ENCODE measurements at regions not wholly inside any gene's neighbourhood (a gene's known extent, or its start where the extent isn't known, plus 50 kb on each side); places are given as distances from the start of the nearest gene placed in this dataset.

DNA sequence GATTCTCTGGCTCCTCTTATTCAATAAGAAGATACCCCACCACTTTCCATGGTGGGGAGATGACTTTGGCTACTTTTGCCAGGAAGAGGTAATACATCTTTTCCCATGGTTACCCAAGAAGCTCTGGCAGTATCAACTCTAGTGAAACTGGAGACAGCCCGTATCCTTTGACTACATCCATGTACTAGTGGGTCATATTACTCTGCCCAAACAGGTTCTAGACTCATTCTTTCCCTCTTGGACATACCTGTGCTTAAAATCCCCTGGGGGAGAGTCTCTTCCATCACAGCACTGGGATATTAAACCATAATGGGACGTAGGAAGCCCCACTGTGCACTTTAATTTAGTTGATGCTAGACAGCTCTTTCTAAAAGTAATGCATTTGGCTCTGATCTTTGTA is 144.7 kb upstream of the KLF12 start (continued):
- TF ChIP-seq, protein P1, sequence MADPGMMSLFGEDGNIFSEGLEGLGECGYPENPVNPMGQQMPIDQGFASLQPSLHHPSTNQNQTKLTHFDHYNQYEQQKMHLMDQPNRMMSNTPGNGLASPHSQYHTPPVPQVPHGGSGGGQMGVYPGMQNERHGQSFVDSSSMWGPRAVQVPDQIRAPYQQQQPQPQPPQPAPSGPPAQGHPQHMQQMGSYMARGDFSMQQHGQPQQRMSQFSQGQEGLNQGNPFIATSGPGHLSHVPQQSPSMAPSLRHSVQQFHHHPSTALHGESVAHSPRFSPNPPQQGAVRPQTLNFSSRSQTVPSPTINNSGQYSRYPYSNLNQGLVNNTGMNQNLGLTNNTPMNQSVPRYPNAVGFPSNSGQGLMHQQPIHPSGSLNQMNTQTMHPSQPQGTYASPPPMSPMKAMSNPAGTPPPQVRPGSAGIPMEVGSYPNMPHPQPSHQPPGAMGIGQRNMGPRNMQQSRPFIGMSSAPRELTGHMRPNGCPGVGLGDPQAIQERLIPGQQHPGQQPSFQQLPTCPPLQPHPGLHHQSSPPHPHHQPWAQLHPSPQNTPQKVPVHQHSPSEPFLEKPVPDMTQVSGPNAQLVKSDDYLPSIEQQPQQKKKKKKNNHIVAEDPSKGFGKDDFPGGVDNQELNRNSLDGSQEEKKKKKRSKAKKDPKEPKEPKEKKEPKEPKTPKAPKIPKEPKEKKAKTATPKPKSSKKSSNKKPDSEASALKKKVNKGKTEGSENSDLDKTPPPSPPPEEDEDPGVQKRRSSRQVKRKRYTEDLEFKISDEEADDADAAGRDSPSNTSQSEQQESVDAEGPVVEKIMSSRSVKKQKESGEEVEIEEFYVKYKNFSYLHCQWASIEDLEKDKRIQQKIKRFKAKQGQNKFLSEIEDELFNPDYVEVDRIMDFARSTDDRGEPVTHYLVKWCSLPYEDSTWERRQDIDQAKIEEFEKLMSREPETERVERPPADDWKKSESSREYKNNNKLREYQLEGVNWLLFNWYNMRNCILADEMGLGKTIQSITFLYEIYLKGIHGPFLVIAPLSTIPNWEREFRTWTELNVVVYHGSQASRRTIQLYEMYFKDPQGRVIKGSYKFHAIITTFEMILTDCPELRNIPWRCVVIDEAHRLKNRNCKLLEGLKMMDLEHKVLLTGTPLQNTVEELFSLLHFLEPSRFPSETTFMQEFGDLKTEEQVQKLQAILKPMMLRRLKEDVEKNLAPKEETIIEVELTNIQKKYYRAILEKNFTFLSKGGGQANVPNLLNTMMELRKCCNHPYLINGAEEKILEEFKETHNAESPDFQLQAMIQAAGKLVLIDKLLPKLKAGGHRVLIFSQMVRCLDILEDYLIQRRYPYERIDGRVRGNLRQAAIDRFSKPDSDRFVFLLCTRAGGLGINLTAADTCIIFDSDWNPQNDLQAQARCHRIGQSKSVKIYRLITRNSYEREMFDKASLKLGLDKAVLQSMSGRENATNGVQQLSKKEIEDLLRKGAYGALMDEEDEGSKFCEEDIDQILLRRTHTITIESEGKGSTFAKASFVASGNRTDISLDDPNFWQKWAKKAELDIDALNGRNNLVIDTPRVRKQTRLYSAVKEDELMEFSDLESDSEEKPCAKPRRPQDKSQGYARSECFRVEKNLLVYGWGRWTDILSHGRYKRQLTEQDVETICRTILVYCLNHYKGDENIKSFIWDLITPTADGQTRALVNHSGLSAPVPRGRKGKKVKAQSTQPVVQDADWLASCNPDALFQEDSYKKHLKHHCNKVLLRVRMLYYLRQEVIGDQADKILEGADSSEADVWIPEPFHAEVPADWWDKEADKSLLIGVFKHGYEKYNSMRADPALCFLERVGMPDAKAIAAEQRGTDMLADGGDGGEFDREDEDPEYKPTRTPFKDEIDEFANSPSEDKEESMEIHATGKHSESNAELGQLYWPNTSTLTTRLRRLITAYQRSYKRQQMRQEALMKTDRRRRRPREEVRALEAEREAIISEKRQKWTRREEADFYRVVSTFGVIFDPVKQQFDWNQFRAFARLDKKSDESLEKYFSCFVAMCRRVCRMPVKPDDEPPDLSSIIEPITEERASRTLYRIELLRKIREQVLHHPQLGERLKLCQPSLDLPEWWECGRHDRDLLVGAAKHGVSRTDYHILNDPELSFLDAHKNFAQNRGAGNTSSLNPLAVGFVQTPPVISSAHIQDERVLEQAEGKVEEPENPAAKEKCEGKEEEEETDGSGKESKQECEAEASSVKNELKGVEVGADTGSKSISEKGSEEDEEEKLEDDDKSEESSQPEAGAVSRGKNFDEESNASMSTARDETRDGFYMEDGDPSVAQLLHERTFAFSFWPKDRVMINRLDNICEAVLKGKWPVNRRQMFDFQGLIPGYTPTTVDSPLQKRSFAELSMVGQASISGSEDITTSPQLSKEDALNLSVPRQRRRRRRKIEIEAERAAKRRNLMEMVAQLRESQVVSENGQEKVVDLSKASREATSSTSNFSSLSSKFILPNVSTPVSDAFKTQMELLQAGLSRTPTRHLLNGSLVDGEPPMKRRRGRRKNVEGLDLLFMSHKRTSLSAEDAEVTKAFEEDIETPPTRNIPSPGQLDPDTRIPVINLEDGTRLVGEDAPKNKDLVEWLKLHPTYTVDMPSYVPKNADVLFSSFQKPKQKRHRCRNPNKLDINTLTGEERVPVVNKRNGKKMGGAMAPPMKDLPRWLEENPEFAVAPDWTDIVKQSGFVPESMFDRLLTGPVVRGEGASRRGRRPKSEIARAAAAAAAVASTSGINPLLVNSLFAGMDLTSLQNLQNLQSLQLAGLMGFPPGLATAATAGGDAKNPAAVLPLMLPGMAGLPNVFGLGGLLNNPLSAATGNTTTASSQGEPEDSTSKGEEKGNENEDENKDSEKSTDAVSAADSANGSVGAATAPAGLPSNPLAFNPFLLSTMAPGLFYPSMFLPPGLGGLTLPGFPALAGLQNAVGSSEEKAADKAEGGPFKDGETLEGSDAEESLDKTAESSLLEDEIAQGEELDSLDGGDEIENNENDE (IDR thresholded peaks at IDR 0.05; ENCODE audit: low read depth, low read length), result no peak
- TF ChIP-seq KLF1 (tag; IDR thresholded peaks at IDR 0.05) (no peak), ZZZ3 (IDR thresholded peaks at IDR 0.05) (no peak), LEF1 (IDR thresholded peaks at IDR 0.05) (no peak), NFXL1 (CRISPR knock-in tag; IDR thresholded peaks at IDR 0.05) (no peak), NCOR1 (IDR thresholded peaks at IDR 0.05) (no peak), ILF3 (IDR thresholded peaks at IDR 0.05; ENCODE audit: borderline replicate concordance) (no peak), NRF1 (conservative IDR thresholded peaks at IDR 0.05 in 1 of 2, IDR thresholded peaks at IDR 0.05 in 1 of 2) (no peak)
- TF ChIP-seq, protein P2, sequence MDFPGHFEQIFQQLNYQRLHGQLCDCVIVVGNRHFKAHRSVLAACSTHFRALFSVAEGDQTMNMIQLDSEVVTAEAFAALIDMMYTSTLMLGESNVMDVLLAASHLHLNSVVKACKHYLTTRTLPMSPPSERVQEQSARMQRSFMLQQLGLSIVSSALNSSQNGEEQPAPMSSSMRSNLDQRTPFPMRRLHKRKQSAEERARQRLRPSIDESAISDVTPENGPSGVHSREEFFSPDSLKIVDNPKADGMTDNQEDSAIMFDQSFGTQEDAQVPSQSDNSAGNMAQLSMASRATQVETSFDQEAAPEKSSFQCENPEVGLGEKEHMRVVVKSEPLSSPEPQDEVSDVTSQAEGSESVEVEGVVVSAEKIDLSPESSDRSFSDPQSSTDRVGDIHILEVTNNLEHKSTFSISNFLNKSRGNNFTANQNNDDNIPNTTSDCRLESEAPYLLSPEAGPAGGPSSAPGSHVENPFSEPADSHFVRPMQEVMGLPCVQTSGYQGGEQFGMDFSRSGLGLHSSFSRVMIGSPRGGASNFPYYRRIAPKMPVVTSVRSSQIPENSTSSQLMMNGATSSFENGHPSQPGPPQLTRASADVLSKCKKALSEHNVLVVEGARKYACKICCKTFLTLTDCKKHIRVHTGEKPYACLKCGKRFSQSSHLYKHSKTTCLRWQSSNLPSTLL (IDR thresholded peaks at IDR 0.05), result no peak

Measured in K562 (cell line).